ENCODE measurements at regions not wholly inside any gene's neighbourhood (a gene's known extent, or its start where the extent isn't known, plus 50 kb on each side); places are given as distances from the start of the nearest gene placed in this dataset.

GRCh38 chr5:158020555-158021418, 161.8 kb upstream of the CLINT1 start:
- no peaks in the 10 kb centered on the region for H3K9me3 ChIP-seq
- no peak overlapping the region for H3K27ac ChIP-seq
- DNase-seq (ENCODE audit: low spot score): no peak
- H3K4me1 ChIP-seq (ENCODE audit: control insufficient read depth in 1 of 2, low read depth in 2 of 2): no peaks in the 10 kb centered on the region
- no peak overlapping the region for H3K4me3 ChIP-seq
- H3K36me3 ChIP-seq: no peaks in the 10 kb centered on the region
- ATAC-seq (ENCODE audit: insufficient number of reproducible peaks, low FRiP score, low read depth): no peak
- no peak for TF ChIP-seq CTCF (IDR thresholded peaks at IDR 0.05)
- no peaks in the 10 kb centered on the region for H3K27me3 ChIP-seq (replicated peaks; ENCODE audit: insufficient read depth)

GRCh38 chr5:158017469-158017868, 158.5 kb upstream of the CLINT1 start:
- DNase-seq (ENCODE audit: low spot score) (no peak), ATAC-seq (ENCODE audit: insufficient number of reproducible peaks, low FRiP score, low read depth) (no peak)
- no peaks in the 10 kb centered on the region for H3K9me3 ChIP-seq
- H3K4me1 ChIP-seq (ENCODE audit: control insufficient read depth in 1 of 2, low read depth in 2 of 2): no peaks in the 10 kb centered on the region
- H3K36me3 ChIP-seq: no peaks in the 10 kb centered on the region
- no peak overlapping the region for H3K4me3 ChIP-seq
- TF ChIP-seq CTCF (IDR thresholded peaks at IDR 0.05): no peak
- no peaks in the 10 kb centered on the region for H3K27me3 ChIP-seq (replicated peaks; ENCODE audit: insufficient read depth)
- H3K27ac ChIP-seq: no peak overlapping the region

- no peak for DNase-seq (ENCODE audit: low spot score)
- Histone ChIP-seq H3K36me3 (no peaks in the 10 kb centered on the region), H3K4me3 (no peak overlapping the region), H3K27me3 (replicated peaks; ENCODE audit: insufficient read depth) (no peaks in the 10 kb centered on the region), H3K27ac (no peak overlapping the region), H3K4me1 (ENCODE audit: control insufficient read depth in 1 of 2, low read depth in 2 of 2) (no peaks in the 10 kb centered on the region), H3K9me3 (no peaks in the 10 kb centered on the region)
- TF ChIP-seq CTCF (IDR thresholded peaks at IDR 0.05): no peak
- no peak for ATAC-seq (ENCODE audit: insufficient number of reproducible peaks, low FRiP score, low read depth)
Measured at GRCh38 chr5:158014372-158014771, 155.4 kb upstream of the CLINT1 start.

GRCh38 chr5:158013939-158014338, 155.0 kb upstream of the CLINT1 start:
- Histone ChIP-seq H3K9me3 (no peaks in the 10 kb centered on the region), H3K27me3 (replicated peaks; ENCODE audit: insufficient read depth) (no peaks in the 10 kb centered on the region), H3K4me1 (ENCODE audit: control insufficient read depth in 1 of 2, low read depth in 2 of 2) (no peaks in the 10 kb centered on the region), H3K27ac (no peak overlapping the region), H3K4me3 (no peak overlapping the region), H3K36me3 (no peaks in the 10 kb centered on the region)
- DNase-seq (ENCODE audit: low spot score) (no peak), ATAC-seq (ENCODE audit: insufficient number of reproducible peaks, low FRiP score, low read depth) (no peak)
- no peak for TF ChIP-seq CTCF (IDR thresholded peaks at IDR 0.05)

GRCh38 chr5:158013303-158013702, 154.4 kb upstream of the CLINT1 start:
- ATAC-seq (ENCODE audit: insufficient number of reproducible peaks, low FRiP score, low read depth): no peak
- no peak overlapping the region for H3K27ac ChIP-seq
- DNase-seq (ENCODE audit: low spot score): no peak

More at GRCh38 chr5:158013303-158013702, 154.4 kb upstream of the CLINT1 start:
- H3K27me3 ChIP-seq (replicated peaks; ENCODE audit: insufficient read depth): no peaks in the 10 kb centered on the region
- no peak overlapping the region for H3K4me3 ChIP-seq
- H3K4me1 ChIP-seq (ENCODE audit: control insufficient read depth in 1 of 2, low read depth in 2 of 2): no peaks in the 10 kb centered on the region
- no peaks in the 10 kb centered on the region for H3K36me3 ChIP-seq
- no peak for TF ChIP-seq CTCF (IDR thresholded peaks at IDR 0.05)
- no peaks in the 10 kb centered on the region for H3K9me3 ChIP-seq
